SU-DHL-6 (cell line): ENCODE measurements at regions not wholly inside any gene's neighbourhood (a gene's known extent, or its start where the extent isn't known, plus 50 kb on each side); places are given as distances from the start of the nearest gene placed in this dataset.

ENCODE experiments used
- H2AFZ ChIP-seq: fragments of 200-600 bp; sonication (generic); 2 replicates; pipeline ENCODE4 v1.6.1; 2014; ENCODE audit warnings: low read depth, mild to moderate bottlenecking, moderate library complexity, mixed read lengths, antibody characterized with exemption, low read length; ENCODE audit not compliant: severe bottlenecking
- H3F3A ChIP-seq: fragments of 200-600 bp; shearing (Covaris generic); 2 replicates; pipeline ENCODE4 v1.6.0; 2016; ENCODE audit warnings: antibody characterized with exemption, mild to moderate bottlenecking; ENCODE audit not compliant: insufficient read depth
- H3K27ac ChIP-seq: fragments of 200-600 bp; sonication (generic); 2 replicates; pipeline ENCODE4 v1.5.1; 2016; ENCODE audit warnings: low read depth, mild to moderate bottlenecking, low read length, moderate library complexity, mixed read lengths
- H3K27me3 ChIP-seq: fragments of 200-600 bp; sonication (generic), shearing (Covaris generic); 2 replicates; pipeline ENCODE4 v1.6.0; 2014; ENCODE audit warnings: mild to moderate bottlenecking, low read length
- H3K36me3 ChIP-seq: fragments of 200-600 bp; sonication (generic); 2 replicates; pipeline ENCODE4 v1.6.1; 2014; ENCODE audit warnings: mild to moderate bottlenecking, low read length, mixed read lengths
- H3K4me2 ChIP-seq: fragments of 300-600, 200-600 bp; shearing (Covaris generic), sonication (generic); 2 replicates; pipeline ENCODE4 v1.6.0; 2014; ENCODE audit warnings: low read length, low read depth, mild to moderate bottlenecking; ENCODE audit not compliant: poor library complexity, severe bottlenecking
- H3K4me3 ChIP-seq: fragments of 200-600 bp; sonication (generic); 2 replicates; pipeline ENCODE4 v1.5.1; 2014; ENCODE audit warnings: antibody characterized with exemption, low read length, mild to moderate bottlenecking, mixed read lengths; ENCODE audit not compliant: insufficient read depth, poor library complexity, severe bottlenecking
- H3K79me2 ChIP-seq: fragments of 200-600 bp; sonication (generic); 2 replicates; pipeline ENCODE4 v1.6.1; 2014; ENCODE audit warnings: mild to moderate bottlenecking, low read length, moderate library complexity; ENCODE audit not compliant: insufficient read depth
- H3K9ac ChIP-seq: fragments of 200-600 bp; sonication (generic); 2 replicates; pipeline ENCODE4 v1.7.0; 2014; ENCODE audit warnings: mild to moderate bottlenecking, low read length
- H3K9me2 ChIP-seq: fragments of 200-600 bp; sonication (generic); replicated peaks from 2 replicates; pipeline ENCODE4 v1.6.1; 2014; ENCODE audit warnings: low read length; ENCODE audit not compliant: insufficient read depth
- H3K9me3 ChIP-seq: fragments of 200-600 bp; sonication (generic); 2 replicates; pipeline ENCODE4 v1.6.1; 2014; ENCODE audit warnings: low read length, mixed read lengths; ENCODE audit not compliant: insufficient read depth
- H4K20me1 ChIP-seq: fragments of 200-600 bp; sonication (generic); 2 replicates; pipeline ENCODE4 v1.6.1; 2014; ENCODE audit warnings: low read depth, mild to moderate bottlenecking, antibody characterized with exemption, low read length, moderate library complexity, mixed read lengths
- EZH2phosphoT487 ChIP-seq: fragments of 200-600 bp; sonication (generic), shearing (Covaris generic); conservative IDR thresholded peaks from 2 replicates; pipeline ENCODE4 v1.6.1; 2018; ENCODE audit warnings: mild to moderate bottlenecking, antibody characterized with exemption, low read length, moderate library complexity, mixed read lengths
- TF ChIP-seq, protein P1 (sequence below): fragments of 200-600 bp; sonication (generic); IDR thresholded peaks from one replicate; pipeline ENCODE4 v1.5.1; 2017; ENCODE audit warnings: antibody characterized with exemption, mild to moderate bottlenecking, low read length, moderate library complexity; ENCODE audit not compliant: insufficient read depth, poor library complexity, severe bottlenecking

DNA sequence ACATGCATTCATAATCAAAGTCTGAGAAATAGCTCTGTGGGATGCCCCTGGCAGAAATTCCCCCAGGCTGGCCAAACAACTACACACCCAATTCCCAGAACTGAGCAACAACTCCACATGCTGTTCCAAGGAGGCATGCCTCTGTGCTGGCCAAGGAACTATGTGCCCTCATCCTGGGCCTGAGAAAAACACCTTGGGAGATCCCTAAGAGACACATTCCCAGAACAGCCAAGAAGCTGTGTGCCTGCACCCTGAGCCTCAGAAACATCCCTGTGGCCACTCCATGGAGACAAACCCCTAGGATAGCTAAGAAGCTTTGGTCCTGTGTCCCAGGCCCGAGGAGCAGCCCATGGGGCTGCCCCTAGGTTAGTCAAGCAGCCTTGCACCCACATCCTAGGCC lies 92.3 kb upstream of the MME start:
- Histone ChIP-seq H3K4me2 (no peak overlapping the region), H3K27me3 (no peaks in the 10 kb centered on the region), H4K20me1 (no peaks in the 10 kb centered on the region), H3K27ac (no peak overlapping the region), H3F3A (no peaks in the 10 kb centered on the region), H3K79me2 (no peaks in the 10 kb centered on the region), H3K9me3 (no peaks in the 10 kb centered on the region), H2AFZ (no peak overlapping the region), H3K9ac (no peak overlapping the region), H3K4me3 (no peak overlapping the region), H3K36me3 (no peaks in the 10 kb centered on the region), H3K9me2 (no peaks in the 10 kb centered on the region)
- TF ChIP-seq, protein P1, sequence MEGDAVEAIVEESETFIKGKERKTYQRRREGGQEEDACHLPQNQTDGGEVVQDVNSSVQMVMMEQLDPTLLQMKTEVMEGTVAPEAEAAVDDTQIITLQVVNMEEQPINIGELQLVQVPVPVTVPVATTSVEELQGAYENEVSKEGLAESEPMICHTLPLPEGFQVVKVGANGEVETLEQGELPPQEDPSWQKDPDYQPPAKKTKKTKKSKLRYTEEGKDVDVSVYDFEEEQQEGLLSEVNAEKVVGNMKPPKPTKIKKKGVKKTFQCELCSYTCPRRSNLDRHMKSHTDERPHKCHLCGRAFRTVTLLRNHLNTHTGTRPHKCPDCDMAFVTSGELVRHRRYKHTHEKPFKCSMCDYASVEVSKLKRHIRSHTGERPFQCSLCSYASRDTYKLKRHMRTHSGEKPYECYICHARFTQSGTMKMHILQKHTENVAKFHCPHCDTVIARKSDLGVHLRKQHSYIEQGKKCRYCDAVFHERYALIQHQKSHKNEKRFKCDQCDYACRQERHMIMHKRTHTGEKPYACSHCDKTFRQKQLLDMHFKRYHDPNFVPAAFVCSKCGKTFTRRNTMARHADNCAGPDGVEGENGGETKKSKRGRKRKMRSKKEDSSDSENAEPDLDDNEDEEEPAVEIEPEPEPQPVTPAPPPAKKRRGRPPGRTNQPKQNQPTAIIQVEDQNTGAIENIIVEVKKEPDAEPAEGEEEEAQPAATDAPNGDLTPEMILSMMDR = no peak
- TF ChIP-seq EZH2phosphoT487 = no peak

DNA sequence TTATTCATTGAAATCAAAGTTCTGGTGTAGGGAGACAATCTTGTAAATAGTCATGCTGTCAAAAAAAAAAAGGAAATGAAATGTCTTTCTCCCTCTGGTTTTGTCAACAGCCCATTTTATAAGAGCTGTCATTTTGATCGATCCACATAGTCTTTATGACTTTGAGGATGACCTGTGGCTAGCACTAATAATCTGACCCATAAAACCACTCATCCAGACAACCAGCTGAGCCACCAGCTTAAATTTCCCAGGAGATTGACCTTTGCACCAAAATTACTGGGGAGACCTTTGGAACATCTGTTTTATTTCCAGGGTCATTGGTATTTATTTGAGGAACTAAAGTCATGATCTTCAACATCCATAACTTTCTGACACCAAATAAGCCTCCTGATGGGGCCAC lies 98.5 kb upstream of the MME start:
- Histone ChIP-seq H4K20me1 (no peaks in the 10 kb centered on the region), H3K36me3 (no peaks in the 10 kb centered on the region), H3K9me3 (no peaks in the 10 kb centered on the region), H3K27me3 (no peaks in the 10 kb centered on the region), H3K79me2 (no peaks in the 10 kb centered on the region), H3F3A (no peaks in the 10 kb centered on the region), H3K27ac (no peak overlapping the region), H3K4me3 (no peak overlapping the region), H2AFZ (no peak overlapping the region), H3K4me2 (no peak overlapping the region), H3K9me2 (no peaks in the 10 kb centered on the region), H3K9ac (no peak overlapping the region)
- TF ChIP-seq, protein P1 = no peak
- no peak for TF ChIP-seq EZH2phosphoT487

DNA sequence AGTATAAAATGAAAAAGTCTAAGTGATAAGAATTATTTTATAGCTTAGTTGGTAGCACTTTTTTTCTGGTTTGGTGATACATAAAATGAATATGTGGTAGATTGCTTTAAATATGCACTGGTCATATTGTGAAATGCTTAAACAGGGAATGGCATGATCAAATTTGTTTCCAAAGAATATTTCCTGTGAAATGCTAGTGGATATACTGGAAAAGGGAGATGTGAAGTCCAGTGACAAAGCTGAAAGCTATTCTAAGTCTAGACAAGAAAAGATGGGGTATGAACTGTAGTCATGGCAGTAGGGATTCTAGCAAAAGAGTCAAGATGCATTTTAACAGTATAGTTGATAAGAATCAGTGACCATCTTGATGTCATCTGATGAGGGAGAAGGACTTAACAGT lies 98.9 kb upstream of the MME start:
- Histone ChIP-seq H3K4me3 (no peak overlapping the region), H3K36me3 (no peaks in the 10 kb centered on the region), H2AFZ (no peak overlapping the region), H4K20me1 (no peaks in the 10 kb centered on the region), H3K27ac (no peak overlapping the region), H3K9ac (no peak overlapping the region), H3K79me2 (no peaks in the 10 kb centered on the region), H3K4me2 (no peak overlapping the region), H3F3A (no peaks in the 10 kb centered on the region), H3K9me3 (no peaks in the 10 kb centered on the region), H3K9me2 (no peaks in the 10 kb centered on the region), H3K27me3 (no peaks in the 10 kb centered on the region)
- TF ChIP-seq EZH2phosphoT487 = no peak
- TF ChIP-seq, protein P1 = no peak

DNA sequence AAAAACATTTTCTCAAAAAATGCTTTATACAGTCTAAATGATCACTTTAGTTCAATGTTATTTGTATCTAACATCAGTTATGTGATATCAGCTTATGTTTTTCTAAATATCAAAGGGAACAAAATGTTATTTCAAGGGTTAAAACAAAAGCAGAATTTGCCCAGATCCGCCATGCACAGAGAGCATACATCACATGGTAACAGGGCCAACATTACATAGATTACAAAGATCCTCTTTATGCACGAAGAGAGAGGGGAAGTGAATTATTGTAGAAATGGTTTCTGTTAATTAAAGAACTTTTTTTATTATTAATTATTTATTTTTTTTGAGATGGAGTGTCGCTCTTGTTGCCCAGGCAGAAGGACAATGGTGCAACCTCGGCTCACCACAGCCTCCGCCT lies 100.8 kb upstream of the MME start:
- no peak overlapping the region for H3K4me3 ChIP-seq
- TF ChIP-seq, protein P1 = no peak
- TF ChIP-seq EZH2phosphoT487 = no peak

More for the DNA sequence above, 100.8 kb upstream of the MME start:
- Histone ChIP-seq H3K9me3 (no peaks in the 10 kb centered on the region), H3K4me2 (no peak overlapping the region), H3K36me3 (no peaks in the 10 kb centered on the region), H3K9ac (no peak overlapping the region), H3K27me3 (no peaks in the 10 kb centered on the region), H3K27ac (no peak overlapping the region), H3K79me2 (no peaks in the 10 kb centered on the region), H3F3A (no peaks in the 10 kb centered on the region), H2AFZ (no peak overlapping the region), H3K9me2 (no peaks in the 10 kb centered on the region), H4K20me1 (no peaks in the 10 kb centered on the region)
